ENCODE measurements at regions not wholly inside any gene's neighbourhood (a gene's known extent, or its start where the extent isn't known, plus 50 kb on each side); places are given as distances from the start of the nearest gene placed in this dataset.
A peak's percentile ranks its signal among the peaks of the same experiment; 100 is the strongest.
"Not testable (repeated sequence)": the region's sequence is repeated elsewhere in the genome, so short reads cannot be mapped to it uniquely, and the experiment has no call there.

GRCh38 chr11:15824060-15824459 lies 532.3 kb downstream of the SOX6 start:
- no peak for DNase-seq

- DNase-seq: peak; percentile 46
These were observed 530.2 kb downstream of the SOX6 start for GRCh38 chr11:15825976-15826650.

- DNase-seq: peak; percentile 57
These were observed 529.5 kb downstream of the SOX6 start for GRCh38 chr11:15826826-15827225.

- DNase-seq: no peak
These were observed 528.0 kb downstream of the SOX6 start for GRCh38 chr11:15828215-15828853.

GRCh38 chr11:15829312-15829711 lies 527.0 kb downstream of the SOX6 start:
- no peak for DNase-seq

GRCh38 chr11:15830741-15831428 lies 525.5 kb downstream of the SOX6 start:
- DNase-seq: no peak

- DNase-seq: no peak
These were observed 520.4 kb downstream of the SOX6 start for GRCh38 chr11:15835788-15836411.

- DNase-seq: no peak
These were observed 519.6 kb downstream of the SOX6 start for GRCh38 chr11:15836795-15837194.

GRCh38 chr11:15837901-15838489 lies 518.4 kb downstream of the SOX6 start:
- DNase-seq: no peak

- peak; percentile 46 for DNase-seq
These were observed 517.3 kb downstream of the SOX6 start for GRCh38 chr11:15839061-15839460.

- no peak for DNase-seq
These were observed 515.4 kb downstream of the SOX6 start for GRCh38 chr11:15840966-15841365.

GRCh38 chr11:15841931-15842740 lies 514.2 kb downstream of the SOX6 start:
- no peak for DNase-seq

GRCh38 chr11:15843309-15843872 lies 513.0 kb downstream of the SOX6 start:
- DNase-seq: peak; percentile 71

GRCh38 chr11:15845261-15845660 lies 511.1 kb downstream of the SOX6 start:
- DNase-seq: no peak

- DNase-seq: no peak
These were observed 507.6 kb downstream of the SOX6 start for GRCh38 chr11:15848631-15849168.

- DNase-seq: no peak
These were observed 507.1 kb downstream of the SOX6 start for GRCh38 chr11:15849257-15849656.

- DNase-seq: not testable (repeated sequence)
These were observed 506.0 kb downstream of the SOX6 start for GRCh38 chr11:15850335-15850734.

GRCh38 chr11:15851051-15851498 lies 505.3 kb downstream of the SOX6 start:
- no peak for DNase-seq

GRCh38 chr11:15852179-15852578 lies 504.2 kb downstream of the SOX6 start:
- DNase-seq: no peak

GRCh38 chr11:15854245-15854644 lies 502.1 kb downstream of the SOX6 start:
- DNase-seq: no peak

- no peak for DNase-seq
These were observed 497.5 kb downstream of the SOX6 start for GRCh38 chr11:15858881-15859280.

- DNase-seq: no peak
These were observed 496.9 kb downstream of the SOX6 start for GRCh38 chr11:15859411-15859810.

All from retina (tissue), 1 donor.